GM12872 (cell line): ENCODE measurements at regions not wholly inside any gene's neighbourhood (a gene's known extent, or its start where the extent isn't known, plus 50 kb on each side); places are given as distances from the start of the nearest gene placed in this dataset.

Experiments used
- TF ChIP-seq, protein P1 (sequence below): IDR thresholded peaks from 3 replicates; pipeline ENCODE4 v1.5.1; 2011; ENCODE audit warnings: low read depth, mild to moderate bottlenecking, low read length, moderate library complexity; ENCODE audit not compliant: insufficient read depth

DNA sequence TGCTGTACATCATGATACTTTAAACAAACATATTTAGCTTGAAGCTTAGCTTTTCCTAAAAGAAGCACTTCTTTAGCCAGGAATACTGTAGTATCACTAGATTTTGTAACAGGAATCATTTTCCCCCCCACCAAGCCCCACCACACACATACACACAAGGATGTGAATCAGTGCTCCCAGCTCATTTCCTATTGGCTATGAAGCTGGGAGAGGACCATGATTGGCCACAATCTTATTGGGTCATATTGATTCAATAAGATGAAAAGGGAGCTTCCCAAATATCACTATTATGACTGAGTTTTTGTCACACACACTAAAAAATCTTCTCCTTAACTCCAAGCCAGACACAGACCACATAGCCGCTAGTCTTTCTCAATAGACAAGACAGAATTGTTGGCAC is 140.5 kb upstream of the TNFAIP3 start:
- TF ChIP-seq, protein P1, sequence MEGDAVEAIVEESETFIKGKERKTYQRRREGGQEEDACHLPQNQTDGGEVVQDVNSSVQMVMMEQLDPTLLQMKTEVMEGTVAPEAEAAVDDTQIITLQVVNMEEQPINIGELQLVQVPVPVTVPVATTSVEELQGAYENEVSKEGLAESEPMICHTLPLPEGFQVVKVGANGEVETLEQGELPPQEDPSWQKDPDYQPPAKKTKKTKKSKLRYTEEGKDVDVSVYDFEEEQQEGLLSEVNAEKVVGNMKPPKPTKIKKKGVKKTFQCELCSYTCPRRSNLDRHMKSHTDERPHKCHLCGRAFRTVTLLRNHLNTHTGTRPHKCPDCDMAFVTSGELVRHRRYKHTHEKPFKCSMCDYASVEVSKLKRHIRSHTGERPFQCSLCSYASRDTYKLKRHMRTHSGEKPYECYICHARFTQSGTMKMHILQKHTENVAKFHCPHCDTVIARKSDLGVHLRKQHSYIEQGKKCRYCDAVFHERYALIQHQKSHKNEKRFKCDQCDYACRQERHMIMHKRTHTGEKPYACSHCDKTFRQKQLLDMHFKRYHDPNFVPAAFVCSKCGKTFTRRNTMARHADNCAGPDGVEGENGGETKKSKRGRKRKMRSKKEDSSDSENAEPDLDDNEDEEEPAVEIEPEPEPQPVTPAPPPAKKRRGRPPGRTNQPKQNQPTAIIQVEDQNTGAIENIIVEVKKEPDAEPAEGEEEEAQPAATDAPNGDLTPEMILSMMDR: no peak

DNA sequence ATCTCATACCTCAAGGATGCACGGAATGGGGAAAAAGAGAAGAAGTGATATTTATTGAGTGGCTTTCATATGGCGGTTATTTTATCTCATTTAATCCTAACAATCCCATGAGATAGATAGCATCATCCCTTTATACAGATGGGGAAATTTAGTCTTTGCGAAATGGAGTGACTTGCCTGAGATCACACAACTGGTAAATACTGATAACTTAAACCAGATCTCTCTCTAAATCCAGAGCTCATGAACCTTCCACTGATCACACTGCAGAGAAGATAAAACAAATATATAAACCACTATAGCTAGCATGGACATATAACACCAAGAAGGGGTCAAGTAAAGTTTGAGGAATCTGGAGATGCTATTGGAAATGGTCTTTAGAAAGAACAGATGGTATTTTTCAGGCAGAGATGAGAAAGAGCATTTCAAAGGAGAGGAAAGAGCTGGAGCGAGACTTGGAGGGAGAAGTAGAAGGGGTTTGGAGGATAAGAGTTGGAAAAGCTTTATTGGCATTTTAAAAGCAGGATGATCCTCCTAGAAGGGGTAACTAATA is 139.8 kb upstream of the TNFAIP3 start:
- TF ChIP-seq, protein P1: no peak

DNA sequence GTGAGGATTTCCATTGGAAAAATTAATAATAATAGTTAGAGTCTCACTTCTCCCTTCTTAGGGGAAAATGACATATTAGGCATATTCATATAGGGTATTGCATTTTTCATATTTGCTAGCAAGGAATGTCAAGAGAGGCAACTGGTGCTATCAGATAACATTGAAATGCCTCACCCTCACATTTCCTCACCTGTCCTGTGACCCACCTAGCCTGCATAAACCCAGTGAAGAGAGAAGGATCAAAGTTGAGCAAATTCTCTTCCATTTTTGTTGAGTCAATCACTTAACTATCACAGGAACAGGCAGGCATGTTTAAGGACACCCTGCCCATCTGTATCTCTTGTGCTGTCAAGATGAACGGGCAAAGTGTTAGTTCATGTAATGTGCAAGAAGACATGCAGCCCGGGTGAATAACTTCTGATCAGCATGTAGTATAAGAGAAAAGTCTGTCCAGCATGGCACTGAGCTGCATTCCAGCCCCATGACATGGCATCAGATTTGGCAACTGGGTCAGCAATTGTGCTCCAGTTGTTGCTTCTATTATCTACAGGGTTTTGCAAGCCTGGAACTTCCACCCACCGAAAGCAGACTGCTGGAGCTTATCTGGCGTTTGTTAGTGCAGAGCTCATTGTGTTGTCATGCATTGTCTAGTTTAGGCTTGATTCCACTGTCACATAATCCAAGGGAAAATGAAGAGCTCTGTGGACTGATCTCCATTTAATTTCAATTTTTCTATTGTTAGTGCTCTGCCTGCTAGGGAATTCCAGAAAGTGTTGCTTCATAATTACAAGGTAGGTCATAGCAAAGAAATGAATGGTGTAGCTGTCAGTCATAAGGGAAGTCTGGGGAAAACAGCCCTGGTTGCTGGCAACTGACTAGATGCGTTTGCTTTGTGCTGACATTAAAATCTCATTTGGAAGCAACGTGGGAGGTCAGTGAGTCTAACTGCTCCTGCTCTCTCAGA is 138.4 kb upstream of the TNFAIP3 start:
- TF ChIP-seq, protein P1: no peak

DNA sequence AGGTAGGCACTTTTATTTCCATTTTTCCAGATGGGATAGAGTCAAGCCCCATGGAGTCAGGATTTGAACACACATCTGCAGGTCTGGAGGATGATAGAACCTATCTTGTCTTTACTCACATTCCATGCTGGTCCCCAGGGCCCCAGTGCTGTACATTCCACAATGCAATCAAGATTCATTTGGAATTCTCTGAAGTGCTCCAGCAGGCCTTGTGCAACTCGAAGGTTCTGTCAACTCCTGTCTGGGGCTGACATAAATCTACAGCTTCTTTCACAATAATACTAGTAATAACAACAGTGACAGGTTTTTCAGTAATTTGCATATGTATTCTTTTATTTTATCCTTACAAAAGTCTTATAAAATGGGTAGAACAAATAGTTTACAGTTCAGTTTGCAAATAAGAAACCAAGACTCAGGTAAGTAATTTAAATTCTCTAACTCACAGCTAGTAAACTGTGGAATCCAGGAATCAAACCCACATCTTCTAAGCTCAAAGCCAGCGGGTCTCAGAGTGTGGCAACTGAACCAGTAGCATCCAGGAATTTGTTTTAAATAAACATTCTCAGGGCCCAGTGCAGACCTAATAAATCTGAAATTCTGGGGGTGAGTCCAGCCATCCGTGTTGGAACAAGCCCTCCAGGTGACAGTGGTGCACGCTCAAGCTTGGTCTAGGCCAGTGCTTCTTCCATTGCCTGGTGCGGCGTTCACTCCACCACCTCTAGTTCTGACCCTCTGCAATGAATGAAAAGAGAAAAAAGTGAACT is 137.0 kb upstream of the TNFAIP3 start:
- TF ChIP-seq, protein P1: no peak

DNA sequence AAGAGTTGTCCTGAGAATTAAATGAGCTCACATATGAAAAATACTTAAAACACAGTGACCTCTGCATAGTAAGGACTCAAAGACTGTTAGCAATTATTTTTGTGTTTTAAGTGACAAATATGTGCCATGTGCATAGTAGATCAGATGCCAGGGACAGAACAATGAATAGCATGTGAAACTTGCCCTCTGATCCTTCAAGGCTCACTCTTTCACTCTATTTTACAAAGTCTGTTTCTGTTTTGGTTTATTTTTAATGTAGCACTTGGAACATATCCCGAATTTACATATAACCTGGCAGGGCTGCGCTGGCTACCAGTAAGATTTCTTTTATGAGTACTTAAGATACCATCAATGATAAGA is 135.5 kb upstream of the TNFAIP3 start:
- TF ChIP-seq, protein P1: no peak

DNA sequence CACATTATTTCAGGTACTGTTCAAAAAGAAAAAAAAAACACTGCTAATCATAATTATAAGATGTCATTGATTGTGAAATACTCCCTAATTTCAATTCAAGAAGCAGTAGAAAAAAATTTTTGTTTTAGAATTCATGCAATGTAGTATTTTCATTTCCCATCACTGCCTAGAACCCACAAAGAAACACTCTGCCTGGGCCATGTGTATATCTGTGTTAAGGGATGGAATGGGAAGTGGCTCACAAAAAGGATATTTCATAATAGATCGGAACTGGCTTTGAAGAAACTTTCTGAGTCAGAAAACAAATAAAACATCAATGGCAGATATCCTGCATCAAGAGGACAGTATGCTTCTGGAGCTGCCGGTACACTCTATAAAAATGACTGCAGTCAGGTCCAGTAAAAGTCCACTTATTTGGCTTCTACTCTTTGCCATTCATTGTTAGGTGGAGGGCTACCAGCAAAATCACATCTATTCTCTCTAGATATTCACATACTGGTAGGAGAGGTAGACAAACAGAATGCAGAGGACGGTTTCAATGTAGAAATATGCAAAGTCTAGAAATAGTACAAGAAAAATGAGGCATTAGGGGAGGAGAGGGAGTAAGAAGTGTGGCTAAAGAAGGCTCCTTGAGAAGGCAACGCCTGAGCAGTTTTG is 135.0 kb upstream of the TNFAIP3 start:
- TF ChIP-seq, protein P1: no peak

DNA sequence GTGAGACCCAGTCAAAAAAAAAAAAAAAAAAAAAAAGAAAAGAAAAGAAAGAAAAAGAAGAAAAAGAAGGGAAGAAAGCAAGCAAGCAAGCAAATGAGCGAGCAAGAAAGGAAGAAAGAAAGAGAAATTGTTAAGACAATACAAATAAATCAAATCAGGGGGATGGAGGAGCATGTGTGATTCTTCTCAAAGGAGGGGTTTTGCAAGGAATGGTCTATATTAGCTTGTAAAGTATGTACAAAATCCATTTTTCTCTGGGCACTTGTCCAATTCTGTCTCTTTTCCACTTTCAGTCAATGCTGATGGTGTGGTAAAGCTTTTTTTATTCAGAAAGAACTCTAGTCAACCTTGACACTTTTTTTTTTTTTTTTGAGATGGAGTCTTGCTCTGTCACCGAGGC is 133.7 kb upstream of the TNFAIP3 start:
- TF ChIP-seq, protein P1: no peak
